ENCODE measurements at regions not wholly inside any gene's neighbourhood (a gene's known extent, or its start where the extent isn't known, plus 50 kb on each side); places are given as distances from the start of the nearest gene placed in this dataset.

- H3K9me3 ChIP-seq (ENCODE audit: control insufficient read depth, insufficient read depth, low read length), result peaks cover 3% of the 10 kb centered on the region; the same call in 1 of the 2 replicates
- no peaks in the 10 kb centered on the region for H3K36me3 ChIP-seq (ENCODE audit: control insufficient read depth, insufficient read depth, low read length)
- no peak overlapping the region for H3K4me3 ChIP-seq (ENCODE audit: insufficient read depth, low read depth, low read length)
- no peak overlapping the region for H4K91ac ChIP-seq (ENCODE audit: insufficient read depth, low read depth, low read length)
- DNase-seq (no peak), ATAC-seq (ENCODE audit: low read depth) (no peak)
- no peak overlapping the region for H3K27ac ChIP-seq (ENCODE audit: insufficient read depth, low read length)
- dilution Hi-C loops (cut with HindIII; ENCODE audit: low sequenced_read_pairs, unreplicated experiment), result no loop called here
- intact Hi-C loops (cut with micrococcal nuclease), result no loop called here
- H3K23ac ChIP-seq (ENCODE audit: low read depth, low read length), result no peak overlapping the region
- no peak overlapping the region for H2AK9ac ChIP-seq (replicated peaks; ENCODE audit: low read depth, low read length, poor library complexity)
- H3K9me1 ChIP-seq (ENCODE audit: insufficient read depth, low read length), result no peaks in the 10 kb centered on the region
- H2AFZ ChIP-seq (replicated peaks; ENCODE audit: low read length, poor library complexity), result no peak overlapping the region
- WGBS, 2 experiments (ENCODE audit: extremely low coverage in 2 of 2, insufficient read length in 1 of 2), result no CpG with 5 or more reads among the region's 2 CpGs
- H4K20me1 ChIP-seq (ENCODE audit: insufficient read depth, low read length), result no peaks in the 10 kb centered on the region; the same call in 1 of the 2 replicates
- no peaks in the 10 kb centered on the region for H3K27me3 ChIP-seq (ENCODE audit: control insufficient read depth, insufficient read depth, low read length)
- no peak overlapping the region for H3K14ac ChIP-seq (replicated peaks; ENCODE audit: low read depth, low read length)
- no peaks in the 10 kb centered on the region for H3K4me1 ChIP-seq (ENCODE audit: control insufficient read depth, insufficient read depth, low read length)
- H4K5ac ChIP-seq (ENCODE audit: low read depth, low read length), result no peak overlapping the region
- H2BK5ac ChIP-seq (ENCODE audit: low read depth, low read length, poor library complexity, severe bottlenecking), result no peak overlapping the region
- no peak overlapping the region for H2BK120ac ChIP-seq (ENCODE audit: low read depth, low read length)
- no peak overlapping the region for H3K18ac ChIP-seq (ENCODE audit: low read depth, low read length)
- no TSS peak for BruUV-seq (replicated peaks)
- no peak overlapping the region for H2BK15ac ChIP-seq (ENCODE audit: low read depth, low read length)
- no peak overlapping the region for H3K4ac ChIP-seq (ENCODE audit: low read depth, low read length)
- H3K9ac ChIP-seq (ENCODE audit: low read depth, low read length), result no peak overlapping the region
- no peaks in the 10 kb centered on the region for H3K79me1 ChIP-seq (ENCODE audit: low read depth in 1 of 2, low read length in 2 of 2)
- no peak overlapping the region for H2AK5ac ChIP-seq (ENCODE audit: low read depth, low read length)
- POLR2A ChIA-PET (ENCODE audit: unreplicated experiment), result no interaction called here
- CTCF ChIA-PET, result no interaction called here
- no peak overlapping the region for H2BK20ac ChIP-seq (ENCODE audit: low read depth, low read length)
- H3K4me2 ChIP-seq (ENCODE audit: low read depth, low read length), result no peak overlapping the region
- H4K8ac ChIP-seq (ENCODE audit: low read depth in 2 of 2, low read length in 2 of 2), result no peak overlapping the region
- TF ChIP-seq POLR2A (IDR thresholded peaks at IDR 0.05; ENCODE audit: low read depth, low read length) (no peak), MXI1 (IDR thresholded peaks at IDR 0.05; ENCODE audit: borderline replicate concordance, low read depth, low read length) (no peak)
- in situ Hi-C loops (cut with MboI; ENCODE audit: low sequenced_read_pairs), result no loop called here
- H3K56ac ChIP-seq (ENCODE audit: extremely low read depth, insufficient read depth, low read length), result no peak overlapping the region
Observed at GRCh38 chr9:108663422-108663821, 192.4 kb downstream of the ACTL7B start.
